Glutamatergic neuron (in vitro differentiated cells): ENCODE measurements at regions not wholly inside any gene's neighbourhood (a gene's known extent, or its start where the extent isn't known, plus 50 kb on each side); places are given as distances from the start of the nearest gene placed in this dataset.

ENCODE experiments used
- DNase-seq: peaks from one replicate; pipeline ENCODE4 v3.0.0; 2022
- H3K27ac Mint-ChIP-seq: one replicate; pipeline ENCODE4 v1.8.0; 2020; ENCODE audit warnings: mild to moderate bottlenecking, mixed read lengths, inconsistent platforms; ENCODE audit not compliant: unreplicated experiment
- H3K27me3 Mint-ChIP-seq: one replicate; pipeline ENCODE4 v1.8.0; 2020; ENCODE audit warnings: mild to moderate bottlenecking, moderate library complexity, mixed read lengths, inconsistent platforms; ENCODE audit not compliant: unreplicated experiment
- H3K36me3 Mint-ChIP-seq: one replicate; pipeline ENCODE4 v1.8.0; 2020; ENCODE audit warnings: mild to moderate bottlenecking, mixed read lengths, inconsistent platforms; ENCODE audit not compliant: unreplicated experiment
- H3K4me1 Mint-ChIP-seq: one replicate; pipeline ENCODE4 v1.8.0; 2020; ENCODE audit warnings: mild to moderate bottlenecking, low read depth, mixed read lengths, inconsistent platforms; ENCODE audit not compliant: unreplicated experiment
- H3K4me3 Mint-ChIP-seq: one replicate; pipeline ENCODE4 v1.8.0; 2020; ENCODE audit warnings: mild to moderate bottlenecking, mixed read lengths, inconsistent platforms; ENCODE audit not compliant: unreplicated experiment
- H3K9me3 Mint-ChIP-seq: one replicate; pipeline ENCODE4 v1.8.0; 2020; ENCODE audit warnings: mild to moderate bottlenecking, moderate library complexity, mixed read lengths, inconsistent platforms; ENCODE audit not compliant: unreplicated experiment
- TF ChIP-seq, protein P1 (sequence below): fragments of 200-600 bp; sonication (generic); IDR thresholded peaks from one replicate; pipeline ENCODE4 v1.5.0; 2021; ENCODE audit not compliant: partially characterized antibody, unreplicated experiment

DNA sequence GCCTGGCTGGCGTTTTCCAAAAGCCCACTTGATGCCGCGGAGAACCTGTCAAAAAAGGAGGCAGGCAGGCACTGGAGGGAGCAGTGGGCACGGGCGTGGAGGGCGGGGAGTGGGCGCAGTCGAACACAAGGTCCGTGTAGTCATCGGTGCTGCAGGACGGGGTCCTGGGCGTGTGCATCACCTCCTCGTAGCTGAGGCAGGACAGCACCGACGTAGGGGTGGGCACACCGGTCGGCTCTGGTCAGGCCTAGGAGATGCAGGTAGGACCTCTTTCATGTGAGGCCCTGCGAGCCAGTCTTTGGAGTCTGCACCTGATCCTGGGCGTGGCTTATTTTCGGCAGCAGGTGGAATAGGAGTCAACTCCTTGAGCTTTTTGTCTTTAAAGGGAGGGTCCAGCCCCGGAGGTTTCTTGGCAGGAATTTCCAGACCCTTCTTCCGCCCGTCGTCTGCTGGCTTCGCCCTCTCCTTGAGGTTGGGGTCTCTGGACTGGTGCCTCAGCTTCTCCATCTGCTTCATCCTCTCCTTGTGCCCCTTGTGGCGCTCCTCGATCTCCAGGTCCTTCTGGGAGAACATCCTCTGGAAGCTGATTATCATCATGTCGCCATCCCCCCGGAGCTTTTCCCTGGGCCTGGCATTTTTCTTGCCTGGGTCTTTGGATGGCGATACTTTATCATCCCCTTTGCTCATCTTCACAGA, 892.5 kb upstream of the LRRTM1 start:
- no peak for DNase-seq
- H3K4me1 Mint-ChIP-seq, result no peaks in the 10 kb centered on the region
- H3K9me3 Mint-ChIP-seq, result peaks cover 3% of the 10 kb centered on the region
- TF ChIP-seq, protein P1, sequence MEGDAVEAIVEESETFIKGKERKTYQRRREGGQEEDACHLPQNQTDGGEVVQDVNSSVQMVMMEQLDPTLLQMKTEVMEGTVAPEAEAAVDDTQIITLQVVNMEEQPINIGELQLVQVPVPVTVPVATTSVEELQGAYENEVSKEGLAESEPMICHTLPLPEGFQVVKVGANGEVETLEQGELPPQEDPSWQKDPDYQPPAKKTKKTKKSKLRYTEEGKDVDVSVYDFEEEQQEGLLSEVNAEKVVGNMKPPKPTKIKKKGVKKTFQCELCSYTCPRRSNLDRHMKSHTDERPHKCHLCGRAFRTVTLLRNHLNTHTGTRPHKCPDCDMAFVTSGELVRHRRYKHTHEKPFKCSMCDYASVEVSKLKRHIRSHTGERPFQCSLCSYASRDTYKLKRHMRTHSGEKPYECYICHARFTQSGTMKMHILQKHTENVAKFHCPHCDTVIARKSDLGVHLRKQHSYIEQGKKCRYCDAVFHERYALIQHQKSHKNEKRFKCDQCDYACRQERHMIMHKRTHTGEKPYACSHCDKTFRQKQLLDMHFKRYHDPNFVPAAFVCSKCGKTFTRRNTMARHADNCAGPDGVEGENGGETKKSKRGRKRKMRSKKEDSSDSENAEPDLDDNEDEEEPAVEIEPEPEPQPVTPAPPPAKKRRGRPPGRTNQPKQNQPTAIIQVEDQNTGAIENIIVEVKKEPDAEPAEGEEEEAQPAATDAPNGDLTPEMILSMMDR, result no peak
- H3K36me3 Mint-ChIP-seq, result peaks cover 6% of the 10 kb centered on the region
- H3K27me3 Mint-ChIP-seq, result no peaks in the 10 kb centered on the region
- H3K4me3 Mint-ChIP-seq, result no peak overlapping the region
- H3K27ac Mint-ChIP-seq, result no peak overlapping the region

- H3K27ac Mint-ChIP-seq, result no peak overlapping the region
- no peak overlapping the region for H3K4me3 Mint-ChIP-seq
- H3K36me3 Mint-ChIP-seq, result peaks cover 6% of the 10 kb centered on the region
- TF ChIP-seq, protein P1, result no peak
- H3K4me1 Mint-ChIP-seq, result no peaks in the 10 kb centered on the region
- H3K27me3 Mint-ChIP-seq, result no peaks in the 10 kb centered on the region
- DNase-seq, result no peak
- H3K9me3 Mint-ChIP-seq, result peaks cover 3% of the 10 kb centered on the region
These were observed 891.9 kb upstream of the LRRTM1 start for GRCh38 chr2:81196383-81196851.

DNA sequence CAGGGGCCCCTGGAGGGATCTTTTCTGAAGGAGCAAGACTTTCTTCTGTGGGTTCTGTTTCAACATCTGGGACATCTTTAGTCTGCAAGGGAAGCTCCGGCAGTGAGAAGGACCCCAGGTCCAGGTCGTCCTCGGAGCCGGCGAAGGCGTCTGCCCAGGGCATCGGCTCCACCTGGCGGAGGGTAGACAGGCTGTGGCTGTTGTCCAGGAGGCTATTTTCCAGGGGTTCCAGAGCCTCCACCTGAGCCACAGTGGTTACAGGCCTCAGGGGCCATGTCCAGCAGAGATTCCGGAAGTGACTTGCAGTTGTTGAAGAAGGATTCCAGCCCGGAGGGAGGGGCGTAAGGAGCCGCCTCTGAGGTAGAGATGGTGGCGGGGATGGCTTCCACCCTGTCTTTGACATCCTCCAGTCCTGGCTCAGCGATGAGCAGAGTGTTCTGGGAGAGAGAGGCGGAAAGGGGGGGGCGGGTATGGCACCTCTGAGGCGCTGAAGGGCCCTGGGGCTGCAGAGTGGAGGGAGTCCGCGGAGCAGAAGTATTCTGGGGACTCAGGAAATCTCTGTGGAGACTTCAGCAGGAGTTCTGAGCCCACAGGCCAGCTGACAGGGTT, 891.3 kb upstream of the LRRTM1 start:
- peaks cover 6% of the 10 kb centered on the region for H3K36me3 Mint-ChIP-seq
- no peaks in the 10 kb centered on the region for H3K4me1 Mint-ChIP-seq
- DNase-seq, result no peak
- H3K27me3 Mint-ChIP-seq, result no peaks in the 10 kb centered on the region
- H3K4me3 Mint-ChIP-seq, result no peak overlapping the region
- H3K9me3 Mint-ChIP-seq, result peaks cover 3% of the 10 kb centered on the region
- no peak overlapping the region for H3K27ac Mint-ChIP-seq
- TF ChIP-seq, protein P1, result no peak

- Mint-ChIP-seq H3K9me3 (peaks cover 3% of the 10 kb centered on the region), H3K36me3 (peaks cover 6% of the 10 kb centered on the region), H3K4me1 (no peaks in the 10 kb centered on the region), H3K27ac (no peak overlapping the region), H3K4me3 (no peak overlapping the region), H3K27me3 (no peaks in the 10 kb centered on the region)
- TF ChIP-seq, protein P1, result no peak
- DNase-seq, result no peak
These were observed 890.6 kb upstream of the LRRTM1 start for GRCh38 chr2:81195017-81195773.
